CD1c-positive myeloid dendritic cell (primary cell): ENCODE measurements at regions not wholly inside any gene's neighbourhood (a gene's known extent, or its start where the extent isn't known, plus 50 kb on each side); places are given as distances from the start of the nearest gene placed in this dataset.

ENCODE experiments used
- DNase-seq: peaks from one replicate; pipeline ENCODE4 v3.0.0-alpha.2; 2016; ENCODE audit errors: extremely low spot score

GRCh38 chr18:56224669-56225561 is 413.5 kb downstream of the TXNL1 start:
- DNase-seq, result no peak

- DNase-seq, result no peak
Measured at GRCh38 chr18:56221195-56222065, 417.0 kb downstream of the TXNL1 start.

GRCh38 chr18:56217406-56217805 is 421.0 kb downstream of the TXNL1 start:
- DNase-seq, result no peak

- DNase-seq, result no peak
Measured at GRCh38 chr18:56214706-56215105, 423.7 kb downstream of the TXNL1 start.

- no peak for DNase-seq
Measured at GRCh38 chr18:56210520-56210919, 427.9 kb downstream of the TXNL1 start.

GRCh38 chr18:56207989-56208388 is 430.4 kb downstream of the TXNL1 start:
- no peak for DNase-seq

- no peak for DNase-seq
Measured at GRCh38 chr18:56204052-56204451, 434.3 kb downstream of the TXNL1 start.

GRCh38 chr18:56202678-56203077 is 435.7 kb downstream of the TXNL1 start:
- DNase-seq, result no peak

- DNase-seq, result no peak
Measured at GRCh38 chr18:56200381-56200911, 437.9 kb downstream of the TXNL1 start.

- no peak for DNase-seq
Measured at GRCh38 chr18:56199580-56200330, 438.6 kb downstream of the TXNL1 start.

- DNase-seq, result no peak
Measured at GRCh38 chr18:56197241-56197859, 441.0 kb downstream of the TXNL1 start.

- no peak for DNase-seq
Measured at GRCh38 chr18:56196495-56197225, 441.7 kb downstream of the TXNL1 start.

GRCh38 chr18:56191334-56191733 is 447.1 kb downstream of the TXNL1 start:
- DNase-seq, result no peak

- no peak for DNase-seq
Measured at GRCh38 chr18:56189615-56190014, 448.8 kb downstream of the TXNL1 start.

GRCh38 chr18:56188529-56189275 is 449.7 kb downstream of the TXNL1 start:
- no peak for DNase-seq

GRCh38 chr18:56186319-56186718 is 452.1 kb downstream of the TXNL1 start:
- no peak for DNase-seq

- DNase-seq, result no peak
Measured at GRCh38 chr18:56185126-56185525, 453.3 kb downstream of the TXNL1 start.

- DNase-seq, result no peak
Measured at GRCh38 chr18:56176751-56177150, 461.6 kb downstream of the TXNL1 start.

GRCh38 chr18:56175330-56176001 is 462.9 kb downstream of the TXNL1 start:
- DNase-seq, result no peak
